GM12872 (cell line): ENCODE measurements at regions not wholly inside any gene's neighbourhood (a gene's known extent, or its start where the extent isn't known, plus 50 kb on each side); places are given as distances from the start of the nearest gene placed in this dataset.

Experiments used
- TF ChIP-seq, protein P1 (sequence below): IDR thresholded peaks from 3 replicates; pipeline ENCODE4 v1.5.1; 2011; ENCODE audit warnings: low read depth, mild to moderate bottlenecking, low read length, moderate library complexity; ENCODE audit not compliant: insufficient read depth

DNA sequence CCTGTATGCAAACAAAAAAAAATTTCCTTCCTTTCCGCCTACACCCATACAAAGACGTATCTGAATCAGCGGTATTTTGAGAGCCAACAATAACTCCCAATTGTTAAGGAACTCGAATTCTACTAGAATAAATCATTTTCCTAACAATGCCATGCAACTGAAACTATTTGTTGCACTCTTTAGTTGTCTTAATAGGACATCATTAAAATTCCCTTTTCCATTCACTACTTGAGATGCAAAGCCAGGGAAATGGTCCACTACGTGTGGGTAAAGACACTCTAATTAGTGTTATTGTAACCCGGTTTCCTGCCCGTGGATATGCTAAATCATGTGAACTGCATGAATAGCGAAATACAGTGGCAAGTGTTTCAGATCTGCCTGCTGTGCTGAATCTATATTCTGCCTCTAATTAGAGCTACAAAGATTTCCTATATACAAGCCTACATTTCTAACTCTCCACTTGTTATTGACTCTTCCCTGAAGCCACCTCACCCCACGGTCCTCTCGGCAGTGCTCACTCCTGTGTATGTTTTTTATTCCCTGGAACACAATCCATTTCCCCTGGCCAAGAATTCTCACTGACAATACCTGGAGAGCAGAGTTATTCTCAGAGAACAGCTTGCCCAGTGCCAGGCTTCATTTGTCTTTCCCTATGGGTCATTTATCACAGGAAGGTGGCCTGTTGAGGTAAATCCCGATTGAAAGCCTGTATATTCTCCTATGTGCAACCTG lies 168.3 kb downstream of the PAWR start:
- TF ChIP-seq, protein P1, sequence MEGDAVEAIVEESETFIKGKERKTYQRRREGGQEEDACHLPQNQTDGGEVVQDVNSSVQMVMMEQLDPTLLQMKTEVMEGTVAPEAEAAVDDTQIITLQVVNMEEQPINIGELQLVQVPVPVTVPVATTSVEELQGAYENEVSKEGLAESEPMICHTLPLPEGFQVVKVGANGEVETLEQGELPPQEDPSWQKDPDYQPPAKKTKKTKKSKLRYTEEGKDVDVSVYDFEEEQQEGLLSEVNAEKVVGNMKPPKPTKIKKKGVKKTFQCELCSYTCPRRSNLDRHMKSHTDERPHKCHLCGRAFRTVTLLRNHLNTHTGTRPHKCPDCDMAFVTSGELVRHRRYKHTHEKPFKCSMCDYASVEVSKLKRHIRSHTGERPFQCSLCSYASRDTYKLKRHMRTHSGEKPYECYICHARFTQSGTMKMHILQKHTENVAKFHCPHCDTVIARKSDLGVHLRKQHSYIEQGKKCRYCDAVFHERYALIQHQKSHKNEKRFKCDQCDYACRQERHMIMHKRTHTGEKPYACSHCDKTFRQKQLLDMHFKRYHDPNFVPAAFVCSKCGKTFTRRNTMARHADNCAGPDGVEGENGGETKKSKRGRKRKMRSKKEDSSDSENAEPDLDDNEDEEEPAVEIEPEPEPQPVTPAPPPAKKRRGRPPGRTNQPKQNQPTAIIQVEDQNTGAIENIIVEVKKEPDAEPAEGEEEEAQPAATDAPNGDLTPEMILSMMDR = no peak

DNA sequence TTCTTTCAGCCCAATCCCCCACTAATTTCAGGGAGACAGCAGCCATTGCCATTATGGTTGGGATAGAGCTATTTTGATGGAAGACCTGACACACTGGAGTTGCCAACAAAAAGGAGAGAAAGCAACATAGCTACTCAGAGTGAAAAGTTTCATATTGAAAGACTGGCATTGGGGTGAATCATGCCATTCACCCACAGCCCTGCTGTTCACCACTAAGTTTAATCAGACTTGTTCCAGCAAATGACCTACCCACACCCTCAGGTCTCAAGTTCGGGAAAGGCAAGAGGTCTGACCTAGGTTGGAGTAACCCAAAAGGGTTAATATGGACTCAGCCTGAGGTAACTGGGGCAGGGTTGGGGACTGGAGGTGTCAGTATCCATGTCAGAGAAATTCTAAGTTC lies 169.2 kb downstream of the PAWR start:
- TF ChIP-seq, protein P1 = no peak

DNA sequence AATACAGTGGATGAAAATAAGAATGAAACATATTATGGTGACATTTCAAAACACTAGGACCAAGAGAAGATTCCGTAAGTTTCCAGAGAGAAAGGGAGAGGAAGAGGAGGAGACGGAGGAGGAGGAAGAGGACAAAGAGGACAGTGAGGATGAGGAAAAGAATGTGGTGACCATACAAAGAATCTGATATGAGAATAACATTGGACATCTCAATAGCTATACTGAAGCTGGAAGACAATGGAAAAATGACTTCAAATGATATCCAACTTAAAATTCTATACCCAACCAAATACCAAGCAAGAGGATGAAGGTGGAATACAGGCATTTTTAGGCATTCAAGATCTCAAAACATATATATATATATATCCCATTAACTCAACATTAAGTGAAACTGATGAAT lies 173.4 kb downstream of the PAWR start:
- TF ChIP-seq, protein P1 = no peak

DNA sequence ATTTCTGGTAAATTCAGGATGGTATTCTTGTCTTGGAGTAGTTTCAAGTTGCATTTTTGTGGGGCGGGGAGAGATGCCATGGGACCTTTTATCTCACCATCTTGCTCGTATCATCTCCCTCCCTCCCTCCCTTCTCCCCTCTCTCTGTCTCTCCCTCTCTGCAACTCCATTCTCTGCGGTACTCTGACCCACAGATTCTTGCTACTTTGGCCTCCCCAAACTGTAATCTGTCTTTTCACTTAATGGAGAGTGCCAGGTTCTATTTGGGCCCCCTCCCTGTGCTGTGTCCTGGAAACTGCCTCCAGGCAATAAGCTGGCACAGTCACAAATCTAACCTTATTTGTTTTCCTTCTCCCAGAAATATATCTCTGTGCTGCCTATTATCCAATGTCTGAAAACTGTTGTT lies 175.2 kb downstream of the PAWR start:
- TF ChIP-seq, protein P1 = no peak

DNA sequence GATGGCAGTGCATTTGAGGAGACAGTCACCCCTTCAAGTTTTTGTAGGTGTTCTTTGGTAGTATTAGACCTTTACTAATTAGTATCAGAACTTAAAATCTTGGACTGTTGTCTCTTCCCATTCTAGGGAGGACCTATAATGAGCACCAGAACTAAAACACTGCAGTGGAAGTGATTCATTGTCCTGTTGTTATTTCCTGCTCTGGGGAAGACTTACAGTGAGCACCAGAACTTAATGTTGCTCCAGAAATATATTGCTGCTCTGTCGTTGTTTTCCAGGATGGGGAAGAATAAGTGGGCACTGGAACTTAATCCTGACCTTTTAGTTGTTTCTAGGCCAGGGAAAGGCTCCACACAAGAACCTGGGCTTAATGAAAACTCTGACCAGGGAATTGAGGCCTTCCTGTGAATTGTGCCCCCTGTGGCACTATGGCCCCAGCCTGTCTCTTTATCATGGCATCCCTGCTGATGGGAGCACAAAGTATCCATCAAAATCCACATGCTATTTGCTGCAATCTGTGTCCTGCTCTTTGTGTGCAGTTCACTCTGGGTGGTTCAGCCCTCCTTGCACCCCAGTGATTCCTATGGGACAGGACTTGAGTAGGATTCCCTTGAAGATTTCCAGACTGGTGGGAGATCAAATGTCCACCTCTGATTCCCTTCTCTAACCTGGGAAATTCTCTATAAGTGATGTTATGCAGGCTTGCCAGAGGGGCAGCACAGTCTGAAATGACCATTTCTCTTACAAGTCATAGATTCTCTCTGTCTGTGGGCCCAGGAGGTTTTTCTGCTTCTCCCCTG lies 175.8 kb downstream of the PAWR start:
- TF ChIP-seq, protein P1 = no peak

DNA sequence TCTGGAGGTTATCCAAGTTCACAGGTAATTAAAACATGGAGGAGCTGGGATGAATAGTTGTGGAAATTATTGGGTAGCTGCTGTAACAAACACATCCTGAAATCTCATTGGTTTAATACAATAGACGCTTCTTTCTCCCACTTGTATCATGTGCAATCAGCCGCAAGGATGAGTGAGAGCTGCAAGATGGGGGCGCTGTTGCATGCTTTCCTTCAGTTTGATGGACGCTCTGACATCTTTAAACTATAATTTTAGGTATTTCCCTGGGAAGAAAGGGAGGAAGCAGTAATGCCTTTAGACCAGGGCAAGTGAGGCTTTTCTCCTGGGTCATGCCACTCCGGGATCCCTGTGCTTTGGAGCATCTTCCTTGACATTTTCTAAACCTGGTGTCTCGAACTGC lies 178.7 kb downstream of the PAWR start:
- TF ChIP-seq, protein P1 = peak; percentile 49

DNA sequence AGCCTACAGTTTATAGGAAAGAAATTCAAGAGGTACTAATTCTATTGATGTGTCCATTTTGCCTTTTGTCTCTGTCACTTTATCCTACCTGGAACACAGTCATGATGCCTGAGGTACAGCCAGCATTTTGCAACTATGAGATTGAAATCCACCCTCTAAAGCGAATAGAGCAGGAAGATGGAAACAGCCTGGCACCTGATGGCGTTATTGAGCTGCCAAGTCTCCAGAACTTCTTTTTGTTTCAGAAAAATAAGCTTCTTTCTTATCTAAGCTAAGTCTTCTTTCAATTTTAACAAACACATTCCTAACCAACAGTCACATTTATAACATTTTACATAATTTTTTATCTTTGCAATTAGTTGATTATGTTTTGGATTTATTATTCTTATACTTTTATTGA lies 182.1 kb downstream of the PAWR start:
- TF ChIP-seq, protein P1 = no peak
